ENCODE measurements at regions not wholly inside any gene's neighbourhood (a gene's known extent, or its start where the extent isn't known, plus 50 kb on each side); places are given as distances from the start of the nearest gene placed in this dataset.
"Not testable (repeated sequence)": the region's sequence is repeated elsewhere in the genome, so short reads cannot be mapped to it uniquely, and the experiment has no call there.

DNA sequence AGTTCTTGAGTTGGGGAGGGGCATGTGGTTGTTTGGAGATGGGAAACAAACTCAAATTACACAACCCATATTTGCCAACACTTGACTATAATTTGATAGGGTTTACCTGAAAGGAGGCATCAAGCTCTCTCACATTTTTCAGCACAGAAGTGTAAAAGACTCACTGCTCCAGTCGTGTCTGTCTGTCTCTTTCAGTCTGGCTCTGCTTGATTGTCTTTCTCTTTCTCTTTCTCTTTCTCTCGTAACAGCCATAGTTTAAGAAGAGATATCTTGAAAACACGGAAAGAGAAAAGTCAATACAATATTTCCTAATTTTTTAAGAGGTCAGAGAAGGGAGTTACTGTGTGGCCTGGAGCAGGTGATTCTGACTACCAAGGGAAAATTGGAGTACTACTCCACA is 413.6 kb upstream of the CXorf51A start:
- TF ChIP-seq CTCF (IDR thresholded peaks at IDR 0.05): no peak
- 48 to 53% methylated on average over 3 of the region's 3 CpGs for WGBS, 2 donors
- Histone ChIP-seq H3K36me3 (no peaks in the 10 kb centered on the region), H3K27me3 (no peaks in the 10 kb centered on the region), H3K9me3 (no peaks in the 10 kb centered on the region), H3K27ac (no peak overlapping the region), H3K4me3 (no peak overlapping the region), H3K4me1 (no peaks in the 10 kb centered on the region)
- DNase-seq (no peak), ATAC-seq (no peak), FAIRE-seq (no peak)
- intact Hi-C loops (cut with DNase I): no loop called here

GRCh38 chrX:147226801-147227200 is 412.3 kb upstream of the CXorf51A start:
- H3K9me3 ChIP-seq: no peaks in the 10 kb centered on the region
- FAIRE-seq (no peak), ATAC-seq (no peak), DNase-seq (no peak)
- no peak overlapping the region for H3K4me3 ChIP-seq
- no peaks in the 10 kb centered on the region for H3K27me3 ChIP-seq
- TF ChIP-seq CTCF (IDR thresholded peaks at IDR 0.05): no peak
- no peaks in the 10 kb centered on the region for H3K36me3 ChIP-seq
- no peak overlapping the region for H3K27ac ChIP-seq
- intact Hi-C loops (cut with DNase I): no loop called here
- 62 to 70% methylated on average over 3 of the region's 3 CpGs for WGBS, 2 donors
- H3K4me1 ChIP-seq: no peaks in the 10 kb centered on the region

DNA sequence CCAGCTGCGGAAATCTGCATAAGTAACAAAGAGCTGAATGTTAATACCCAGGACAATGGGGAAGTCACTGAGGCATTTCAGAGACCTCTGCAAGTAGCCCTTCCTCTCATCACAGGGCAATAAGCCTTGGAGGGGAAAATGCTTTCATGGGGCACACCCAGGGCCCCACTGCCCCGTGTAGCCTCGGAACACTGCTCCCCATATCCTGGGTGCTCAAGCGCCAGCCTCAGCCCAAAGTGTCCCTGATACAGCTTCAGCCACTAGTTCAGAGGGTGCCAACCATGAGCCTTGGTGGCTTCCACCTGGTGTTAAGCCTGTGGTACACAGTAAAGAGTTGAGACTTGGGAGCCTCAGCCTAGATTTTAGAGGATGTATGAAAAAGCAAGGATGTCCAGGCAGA is 402.8 kb upstream of the CXorf51A start:
- Histone ChIP-seq H3K27me3 (no peaks in the 10 kb centered on the region), H3K27ac (no peak overlapping the region), H3K4me3 (no peak overlapping the region), H3K9me3 (no peaks in the 10 kb centered on the region), H3K4me1 (no peaks in the 10 kb centered on the region), H3K36me3 (no peaks in the 10 kb centered on the region)
- WGBS, 2 donors: 76 to 91% methylated on average over 4 of the region's 4 CpGs
- no peak for ATAC-seq
- TF ChIP-seq CTCF (IDR thresholded peaks at IDR 0.05): no peak
- no peak for FAIRE-seq
- no peak for DNase-seq
- intact Hi-C loops (cut with DNase I): no loop called here

GRCh38 chrX:147200494-147200893 is 385.9 kb upstream of the CXorf51A start:
- H3K9me3 ChIP-seq; H3K4me3 ChIP-seq; H3K27me3 ChIP-seq; H3K27ac ChIP-seq; H3K36me3 ChIP-seq; H3K4me1 ChIP-seq; intact Hi-C loops (cut with DNase I); ATAC-seq; FAIRE-seq: not testable (repeated sequence)
- whole genome bisulfite sequencing, 2 donors: 76 to 88% methylated on average over 11 of the region's 11 CpGs
- DNase-seq: peak in 1 of 6 donors; percentile 32

DNA sequence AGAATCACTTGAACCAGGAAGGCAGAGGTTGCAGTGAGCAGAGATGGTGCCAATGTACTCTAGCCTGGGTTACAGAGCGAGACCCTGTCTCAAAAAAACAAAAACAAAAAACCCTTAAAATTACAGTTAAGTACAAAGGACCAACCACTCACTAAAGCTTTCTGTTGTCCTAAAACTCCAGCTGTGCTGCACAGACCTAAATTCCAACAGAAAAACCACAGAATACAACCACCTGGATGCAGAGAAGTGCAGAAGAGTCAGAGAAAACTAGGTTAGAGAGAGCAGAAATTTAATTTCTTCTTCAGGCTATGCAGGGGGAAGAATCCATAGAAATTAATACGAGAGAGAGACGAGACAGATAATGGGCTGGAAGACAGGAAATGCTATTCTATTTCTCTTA is 376.8 kb upstream of the CXorf51A start:
- no peak for TF ChIP-seq CTCF (IDR thresholded peaks at IDR 0.05)
- WGBS, 2 donors: 66 to 68% methylated on average over 3 of the region's 3 CpGs

DNA sequence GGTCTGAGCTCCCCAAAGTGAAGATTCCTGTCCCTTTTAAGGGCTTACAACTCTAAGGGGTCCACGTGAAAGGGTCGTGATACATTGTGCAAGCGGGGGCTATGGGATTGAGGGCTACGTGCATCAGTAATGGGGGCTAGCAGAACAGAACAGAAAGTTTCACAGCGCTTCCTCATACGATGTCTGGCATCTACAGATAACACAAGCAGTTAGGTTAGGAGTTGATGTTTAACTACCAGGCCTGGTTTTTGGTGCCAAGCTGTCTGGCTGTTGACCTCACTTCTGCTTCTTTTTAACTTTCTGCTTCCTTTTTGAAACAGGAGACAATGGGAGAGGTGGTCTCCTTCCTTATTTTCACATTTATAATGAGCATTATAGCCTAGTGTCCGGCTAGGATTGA is 368.6 kb upstream of the CXorf51A start:
- Histone ChIP-seq H3K9me3 (no peaks in the 10 kb centered on the region), H3K27me3 (no peaks in the 10 kb centered on the region), H3K36me3 (no peaks in the 10 kb centered on the region), H3K4me3 (no peak overlapping the region), H3K4me1 (no peaks in the 10 kb centered on the region), H3K27ac (no peak overlapping the region)
- TF ChIP-seq CTCF (IDR thresholded peaks at IDR 0.05): no peak
- intact Hi-C loops (cut with DNase I): no loop called here
- FAIRE-seq (no peak), DNase-seq (no peak), ATAC-seq (peak in 1 of 4 donors; percentile 34)
- WGBS, 2 donors: 48% methylated on average over 7 of the region's 7 CpGs

More for the DNA sequence above, 376.8 kb upstream of the CXorf51A start:
- no peak for ATAC-seq
- no peak for FAIRE-seq
- intact Hi-C loops (cut with DNase I): no loop called here
- DNase-seq: no peak
- H3K36me3 ChIP-seq: no peaks in the 10 kb centered on the region
- H3K9me3 ChIP-seq: no peaks in the 10 kb centered on the region
- no peaks in the 10 kb centered on the region for H3K4me1 ChIP-seq
- H3K27ac ChIP-seq: no peak overlapping the region
- peaks cover 0 to 3% (median 0%) of the 10 kb centered on the region in 4 donors for H3K27me3 ChIP-seq
- no peak overlapping the region for H3K4me3 ChIP-seq
